PC-9 (cell line): ENCODE measurements at regions not wholly inside any gene's neighbourhood (a gene's known extent, or its start where the extent isn't known, plus 50 kb on each side); places are given as distances from the start of the nearest gene placed in this dataset.

Source experiments
- BruUV-seq: library from RNA; stranded (reverse); fragments of 400-500 nt; replicated peaks from 2 replicates; lab custom pipeline; 2021; lab: Mats Ljungman, UMichigan
- CTCF ChIA-PET: fragments of 300-600 bp; sonication (Branson Sonifier 250); formaldehyde crosslinking; loops from one replicate; lab custom pipeline; 2022; ENCODE audit warnings: antibody characterized with exemption; lab: Charles Lee
- POLR2A ChIA-PET: fragments of 300-600 bp; sonication (Branson Sonifier 250); formaldehyde crosslinking; loops from one replicate; lab custom pipeline; 2022; ENCODE audit warnings: antibody characterized with exemption; ENCODE audit not compliant: unreplicated experiment; lab: Charles Lee
- DNase-seq, 2 experiments: peaks; one replicate each; pipeline versions ENCODE4 v3.0.0 to v3.0.0-alpha.2; 2015 to 2022; ENCODE audit warnings: mixed read lengths in 1 of 2
- H2AFZ ChIP-seq: fragments of 200-600 bp; sonication (generic); 2 replicates; pipeline ENCODE4 v1.8.1; 2017; ENCODE audit warnings: antibody characterized with exemption
- H3F3A ChIP-seq: fragments of 200-600 bp; sonication (generic); 2 replicates; pipeline ENCODE4 v1.8.1; 2017; ENCODE audit warnings: antibody characterized with exemption, mild to moderate bottlenecking, low read depth; ENCODE audit not compliant: insufficient read depth
- H3K27ac ChIP-seq: fragments of 200-600 bp; sonication (generic); 2 replicates; pipeline ENCODE4 v1.6.1; 2016; ENCODE audit warnings: mixed run types
- H3K27me3 ChIP-seq: fragments of 200-600 bp; sonication (generic); 2 replicates; pipeline ENCODE4 v1.6.1; 2016; ENCODE audit warnings: low read depth, mixed run types; ENCODE audit not compliant: insufficient read depth
- H3K36me3 ChIP-seq: fragments of 200-600 bp; sonication (generic); 2 replicates; pipeline ENCODE4 v1.6.1; 2016; ENCODE audit warnings: low read depth, mixed run types
- H3K4me1 ChIP-seq: fragments of 200-600 bp; sonication (generic); replicated peaks from 2 replicates; pipeline ENCODE4 v1.6.1; 2016; ENCODE audit warnings: mixed run types; ENCODE audit not compliant: insufficient read depth
- H3K4me2 ChIP-seq: fragments of 200-600 bp; sonication (generic); 2 replicates; pipeline ENCODE4 v1.6.1; 2017; ENCODE audit warnings: mixed run types
- H3K4me3 ChIP-seq: fragments of 200-600 bp; sonication (generic); 2 replicates; pipeline ENCODE4 v1.6.1; 2016; ENCODE audit warnings: mixed run types
- H3K79me2 ChIP-seq: fragments of 200-600 bp; sonication (generic); 2 replicates; pipeline ENCODE4 v1.6.1; 2017; ENCODE audit warnings: low read depth, mixed run types
- H3K9me2 ChIP-seq: fragments of 200-600 bp; sonication (generic); 2 replicates; pipeline ENCODE4 v1.8.1; 2017; ENCODE audit warnings: mild to moderate bottlenecking; ENCODE audit not compliant: insufficient read depth
- H3K9me3 ChIP-seq: fragments of 200-600 bp; sonication (generic); 2 replicates; pipeline ENCODE4 v1.8.1; 2016; ENCODE audit warnings: low read depth; ENCODE audit not compliant: insufficient read depth
- H4K20me1 ChIP-seq: fragments of 200-600 bp; sonication (generic); 2 replicates; pipeline ENCODE4 v1.8.1; 2017; ENCODE audit not compliant: insufficient read depth
- CTCF ChIP-seq: fragments of 200-600 bp; sonication (generic); conservative IDR thresholded peaks from 2 replicates; pipeline ENCODE4 v1.6.1; 2017; ENCODE audit warnings: mixed run types, antibody characterized with exemption, mild to moderate bottlenecking, moderate library complexity
- EZH2 ChIP-seq: fragments of 200-600 bp; sonication (generic); IDR thresholded peaks from 2 replicates; pipeline ENCODE4 v1.8.0; 2017; ENCODE audit warnings: antibody characterized with exemption, low read depth
- intact Hi-C: fragments of 100-400 bp; cut with micrococcal nuclease; formaldehyde crosslinking; loops from one replicate; pipeline ENCODE4 v1.10.0; 2022; ENCODE audit not compliant: unreplicated experiment

- Histone ChIP-seq H3K36me3 (no peaks in the 10 kb centered on the region), H3K9me2 (no peaks in the 10 kb centered on the region), H3K27ac (no peak overlapping the region), H3K4me3 (no peak overlapping the region), H3K4me1 (no peaks in the 10 kb centered on the region), H4K20me1 (no peaks in the 10 kb centered on the region), H3K27me3 (no peaks in the 10 kb centered on the region), H3K79me2 (no peaks in the 10 kb centered on the region), H3F3A (no peaks in the 10 kb centered on the region), H3K9me3 (no peaks in the 10 kb centered on the region), H2AFZ (no peak overlapping the region), H3K4me2 (no peak overlapping the region)
- intact Hi-C loops: no loop called here
- no TSS peak for BruUV-seq
- ChIA-PET CTCF (no interaction called here), POLR2A (no interaction called here)
- TF ChIP-seq CTCF: no peak
- no peak for TF ChIP-seq EZH2
- no peak for DNase-seq
Observed at GRCh38 chr10:132133005-132133404, 53.7 kb upstream of the DPYSL4 start.

GRCh38 chr10:132133449-132134240 is 53.1 kb upstream of the DPYSL4 start:
- Histone ChIP-seq H3K4me3 (no peak overlapping the region), H3K9me3 (no peaks in the 10 kb centered on the region), H2AFZ (no peak overlapping the region), H3K4me2 (no peak overlapping the region), H3K27ac (no peak overlapping the region), H3K9me2 (no peaks in the 10 kb centered on the region), H3F3A (no peaks in the 10 kb centered on the region), H4K20me1 (no peaks in the 10 kb centered on the region), H3K36me3 (no peaks in the 10 kb centered on the region), H3K4me1 (no peaks in the 10 kb centered on the region), H3K27me3 (no peaks in the 10 kb centered on the region), H3K79me2 (no peaks in the 10 kb centered on the region)
- BruUV-seq: no TSS peak
- DNase-seq: no peak
- intact Hi-C loops: no loop called here
- ChIA-PET CTCF (interaction anchor here (0.6 kb wide), 1 partner anchor 93 kb away, joined by 3 read pairs; no protein-coding TSS in a partner anchor), POLR2A (no interaction called here)
- no peak for TF ChIP-seq EZH2
- TF ChIP-seq CTCF: no peak

GRCh38 chr10:132134241-132135052 is 52.3 kb upstream of the DPYSL4 start:
- ChIA-PET POLR2A (no interaction called here), CTCF (no interaction called here)
- no peaks in the 10 kb centered on the region for H3K9me2 ChIP-seq
- no peaks in the 10 kb centered on the region for H4K20me1 ChIP-seq
- no peak overlapping the region for H3K4me3 ChIP-seq
- H3K27ac ChIP-seq: no peak overlapping the region
- H2AFZ ChIP-seq: no peak overlapping the region
- no peaks in the 10 kb centered on the region for H3K27me3 ChIP-seq
- no peaks in the 10 kb centered on the region for H3K36me3 ChIP-seq
- intact Hi-C loops: no loop called here
- no peaks in the 10 kb centered on the region for H3K4me1 ChIP-seq
- H3F3A ChIP-seq: no peaks in the 10 kb centered on the region
- H3K9me3 ChIP-seq: no peaks in the 10 kb centered on the region
- no TSS peak for BruUV-seq
- H3K4me2 ChIP-seq: no peak overlapping the region
- DNase-seq: no peak
- no peaks in the 10 kb centered on the region for H3K79me2 ChIP-seq
- TF ChIP-seq EZH2 (no peak), CTCF (0 out of 2 replicates have a peak, but pooled peaks have one; percentile 21)
